H9 (cell line): ENCODE measurements at regions not wholly inside any gene's neighbourhood (a gene's known extent, or its start where the extent isn't known, plus 50 kb on each side); places are given as distances from the start of the nearest gene placed in this dataset.

Experiments used
- DNase-seq: peaks from one replicate; pipeline ENCODE4 v3.0.0-alpha.2; 2017
- H2AFZ ChIP-seq: one replicate; pipeline ENCODE4 v1.6.1; 2013; ENCODE audit warnings: mild to moderate bottlenecking, low read length, control low read depth, moderate library complexity
- H2AK5ac ChIP-seq: 2 replicates; pipeline ENCODE4 v1.6.1; 2013; ENCODE audit warnings: low read length, control low read depth, mixed read lengths; ENCODE audit not compliant: insufficient read length
- H2BK120ac ChIP-seq: one replicate; pipeline ENCODE4 v1.6.1; 2013; ENCODE audit warnings: low read depth, mild to moderate bottlenecking, low read length, control low read depth, inconsistent platforms; ENCODE audit not compliant: poor library complexity, severe bottlenecking
- H2BK12ac ChIP-seq: 2 replicates; pipeline ENCODE4 v1.6.1; 2013; ENCODE audit warnings: low read length, control low read depth, mixed read lengths, low read depth; ENCODE audit not compliant: insufficient read length
- H2BK15ac ChIP-seq: 2 replicates; pipeline ENCODE4 v1.6.1; 2013; ENCODE audit warnings: low read depth, low read length, control low read depth
- H2BK20ac ChIP-seq: one replicate; pipeline ENCODE4 v1.6.1; 2013; ENCODE audit warnings: low read depth, mild to moderate bottlenecking, low read length, control low read depth, inconsistent platforms; ENCODE audit not compliant: poor library complexity, severe bottlenecking
- H2BK5ac ChIP-seq: 2 replicates; pipeline ENCODE4 v1.6.1; 2013; ENCODE audit warnings: low read length, control low read depth, mixed read lengths; ENCODE audit not compliant: insufficient read length
- H3K14ac ChIP-seq: 2 replicates; pipeline ENCODE4 v1.6.1; 2013; ENCODE audit warnings: low read length, control low read depth; ENCODE audit not compliant: insufficient read depth
- H3K18ac ChIP-seq: 2 replicates; pipeline ENCODE4 v1.6.1; 2013; ENCODE audit warnings: low read depth, mild to moderate bottlenecking, mixed read lengths, low read length, control low read depth; ENCODE audit not compliant: insufficient read length
- H3K23ac ChIP-seq: 2 replicates; pipeline ENCODE4 v1.6.1; 2013; ENCODE audit warnings: low read length, control low read depth, mixed read lengths, low read depth; ENCODE audit not compliant: insufficient read length
- H3K23me2 ChIP-seq: 2 replicates; pipeline ENCODE4 v1.6.1; 2013; ENCODE audit warnings: low read depth, mild to moderate bottlenecking, mixed read lengths, low read length, control low read depth; ENCODE audit not compliant: insufficient read length, poor library complexity, severe bottlenecking
- H3K27ac ChIP-seq: 2 replicates; pipeline ENCODE4 v1.5.1; 2013; ENCODE audit warnings: low read length, control low read depth, mixed read lengths, low read depth; ENCODE audit not compliant: insufficient read length
- H3K27me3 ChIP-seq: 2 replicates; pipeline ENCODE4 v1.6.1; 2013; ENCODE audit warnings: low read length, control low read depth, inconsistent platforms; ENCODE audit not compliant: insufficient read depth
- H3K4ac ChIP-seq: 2 replicates; pipeline ENCODE4 v1.6.1; 2013; ENCODE audit warnings: low read depth, mild to moderate bottlenecking, control low read depth, inconsistent platforms, low read length, moderate library complexity
- H3K4me1 ChIP-seq: 2 replicates; pipeline ENCODE4 v1.6.1; 2013; ENCODE audit warnings: low read length, control low read depth, inconsistent platforms; ENCODE audit not compliant: insufficient read depth
- H3K4me2 ChIP-seq: 2 replicates; pipeline ENCODE4 v1.6.1; 2013; ENCODE audit warnings: low read length, control low read depth, mixed read lengths; ENCODE audit not compliant: insufficient read length, insufficient read depth
- H3K56ac ChIP-seq: 2 replicates; pipeline ENCODE4 v1.6.1; 2013; ENCODE audit warnings: low read depth, mild to moderate bottlenecking, mixed read lengths, low read length, control low read depth; ENCODE audit not compliant: insufficient read length
- H3K79me1 ChIP-seq: 2 replicates; pipeline ENCODE4 v1.6.1; 2013; ENCODE audit warnings: low read depth, mild to moderate bottlenecking, moderate library complexity, low read length, control low read depth, inconsistent platforms; ENCODE audit not compliant: insufficient read depth, poor library complexity, severe bottlenecking
- H3K79me2 ChIP-seq: 2 replicates; pipeline ENCODE4 v1.6.1; 2013; ENCODE audit warnings: low read length, control low read depth, inconsistent platforms; ENCODE audit not compliant: insufficient read depth
- H3K9ac ChIP-seq: 2 replicates; pipeline ENCODE4 v1.6.1; 2013; ENCODE audit warnings: low read length, control low read depth, mixed read lengths; ENCODE audit not compliant: insufficient read length; ENCODE audit errors: extremely low read depth
- H3K9me3 ChIP-seq: one replicate; pipeline ENCODE4 v1.6.1; 2013; ENCODE audit warnings: low read depth, low read length, inconsistent platforms; ENCODE audit not compliant: control insufficient read depth
- H3T11ph ChIP-seq: one replicate; pipeline ENCODE4 v1.6.1; 2013; ENCODE audit warnings: mild to moderate bottlenecking, low read length, control low read depth, inconsistent platforms
- H4K20me1 ChIP-seq: one replicate; pipeline ENCODE4 v1.6.1; 2013; ENCODE audit not compliant: control insufficient read depth, insufficient read length, insufficient read depth
- H4K5ac ChIP-seq: 2 replicates; pipeline ENCODE4 v1.6.1; 2013; ENCODE audit warnings: low read depth, mild to moderate bottlenecking, mixed read lengths, low read length, control low read depth; ENCODE audit not compliant: insufficient read length
- H4K8ac ChIP-seq: replicated peaks from 2 replicates; pipeline ENCODE4 v1.6.1; 2013; ENCODE audit warnings: low read length, control low read depth, mixed read lengths, low read depth; ENCODE audit not compliant: insufficient read length
- H4K91ac ChIP-seq: 2 replicates; pipeline ENCODE4 v1.6.1; 2013; ENCODE audit warnings: low read depth, mild to moderate bottlenecking, moderate library complexity, mixed read lengths, low read length, control low read depth; ENCODE audit not compliant: insufficient read length
- H3K27ac Mint-ChIP-seq, 3 experiments: 2 replicates in 2 of 3; 3 replicates in 1 of 3; pipeline ENCODE4 v1.8.0; 2020 to 2021; ENCODE audit warnings: mixed read lengths in 3 of 3, mild to moderate bottlenecking in 1 of 3, moderate library complexity in 1 of 3
- H3K27me3 Mint-ChIP-seq: 2 replicates; pipeline ENCODE4 v1.8.0; 2021; ENCODE audit warnings: low read depth, mild to moderate bottlenecking, moderate library complexity, mixed read lengths
- H3K36me3 Mint-ChIP-seq, 3 experiments: 2 replicates in 2 of 3; 3 replicates in 1 of 3; pipeline ENCODE4 v1.8.0; 2020 to 2021; ENCODE audit warnings: low read depth in 3 of 3, mixed read lengths in 3 of 3; ENCODE audit not compliant: insufficient read depth in 1 of 3
- H3K4me1 Mint-ChIP-seq, 2 experiments: 2 replicates each; pipeline ENCODE4 v1.8.0; 2020; ENCODE audit warnings: mixed read lengths in 2 of 2
- H3K4me3 Mint-ChIP-seq, 2 experiments: 2 replicates in 1 of 2; 3 replicates in 1 of 2; pipeline ENCODE4 v1.8.0; 2020 to 2021; ENCODE audit warnings: mild to moderate bottlenecking in 2 of 2, mixed read lengths in 2 of 2, moderate library complexity in 1 of 2
- H3K9me3 Mint-ChIP-seq, 2 experiments: 2 replicates in 1 of 2; 3 replicates in 1 of 2; pipeline ENCODE4 v1.8.0; 2020; ENCODE audit warnings: mild to moderate bottlenecking in 2 of 2, mixed read lengths in 2 of 2, moderate library complexity in 1 of 2
- CTCF ChIP-seq: fragments of 200-600 bp; sonication (generic); conservative IDR thresholded peaks from 3 replicates; pipeline ENCODE4 v1.8.0; 2021; ENCODE audit warnings: antibody characterized with exemption, mild to moderate bottlenecking
- WGBS: extraction: QIAGEN DNeasy Blood & Tissue Kit; methylation state at CpG from one replicate; pipeline ENCODE4 v1.1.7; 2013; ENCODE audit warnings: missing lambda C conversion rate, low lambda C conversion rate, mixed read lengths; ENCODE audit not compliant: insufficient read length; ENCODE audit errors: extremely low coverage; 5-methylcytosine and 5-hydroxymethylcytosine counted together

DNA sequence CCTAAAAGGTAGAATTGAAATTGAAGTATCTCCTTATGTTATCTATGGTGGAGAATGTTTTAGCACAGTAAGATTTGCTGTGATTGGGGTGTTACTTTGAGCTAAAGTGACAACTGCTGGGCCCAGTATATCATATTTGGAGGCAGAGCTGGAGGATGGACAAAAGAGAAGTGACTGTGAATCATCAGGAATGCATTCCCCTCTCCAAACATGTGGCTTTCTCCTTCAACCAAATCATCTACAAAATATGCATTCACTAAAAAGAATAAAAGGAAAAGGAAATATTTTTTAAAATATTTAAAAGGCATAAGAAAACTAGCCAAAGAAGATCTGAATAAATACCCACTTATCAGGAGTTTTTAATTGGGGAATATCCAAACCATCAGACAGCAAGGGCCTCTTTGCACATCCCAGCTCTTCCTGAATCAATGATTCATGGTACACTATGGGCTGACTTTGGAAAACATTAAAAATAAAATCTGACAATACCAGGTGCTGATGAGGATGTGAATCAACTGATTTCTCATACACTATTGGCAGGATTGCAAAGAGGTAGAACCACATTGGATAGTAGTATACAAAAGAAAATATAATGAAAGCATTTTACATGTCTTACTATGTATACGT lies 671.7 kb upstream of the NR3C2 start:
- no peak for DNase-seq
- peaks cover 13 to 20% of the 10 kb centered on the region in 2 experiments for H3K4me1 Mint-ChIP-seq
- no peaks in the 10 kb centered on the region for H3K79me2 ChIP-seq
- no peak overlapping the region for H2BK120ac ChIP-seq
- H2AFZ ChIP-seq = no peak overlapping the region
- no peak overlapping the region for H3K4ac ChIP-seq
- no peaks in the 10 kb centered on the region for H4K20me1 ChIP-seq
- no CpG with 5 or more reads among the region's 1 CpG for WGBS
- H3K23me2 ChIP-seq = no peaks in the 10 kb centered on the region
- no peak overlapping the region for H2BK5ac ChIP-seq
- H3K14ac ChIP-seq = no peak overlapping the region
- no peak overlapping the region for H4K5ac ChIP-seq
- H3K9me3 Mint-ChIP-seq = no peaks in the 10 kb centered on the region
- H3K9ac ChIP-seq = no peak overlapping the region
- no peak overlapping the region for H3K56ac ChIP-seq
- no peak overlapping the region for H4K8ac ChIP-seq
- no peak overlapping the region for H3K4me2 ChIP-seq
- H2BK20ac ChIP-seq = no peak overlapping the region
- no peak overlapping the region for H3K27ac Mint-ChIP-seq
- no peaks in the 10 kb centered on the region for H3K27me3 Mint-ChIP-seq
- no peak overlapping the region for H4K91ac ChIP-seq
- H3K18ac ChIP-seq = no peak overlapping the region
- H3K9me3 ChIP-seq = no peaks in the 10 kb centered on the region
- H3K4me3 Mint-ChIP-seq = no peak overlapping the region
- no peaks in the 10 kb centered on the region for H3K36me3 Mint-ChIP-seq
- no peak overlapping the region for H3K27ac ChIP-seq
- TF ChIP-seq CTCF = no peak
- no peak overlapping the region for H2BK15ac ChIP-seq
- no peaks in the 10 kb centered on the region for H3K79me1 ChIP-seq
- H3K4me1 ChIP-seq = no peaks in the 10 kb centered on the region
- H3K23ac ChIP-seq = no peak overlapping the region
- H3T11ph ChIP-seq = no peak overlapping the region
- H2BK12ac ChIP-seq = no peak overlapping the region
- H2AK5ac ChIP-seq = no peak overlapping the region
- H3K27me3 ChIP-seq = no peaks in the 10 kb centered on the region
